GM19099 (cell line): ENCODE measurements at regions not wholly inside any gene's neighbourhood (a gene's known extent, or its start where the extent isn't known, plus 50 kb on each side); places are given as distances from the start of the nearest gene placed in this dataset.

Experiments
- POLR2A ChIP-seq: IDR thresholded peaks from 3 replicates; pipeline ENCODE4 v1.6.1; 2011; ENCODE audit warnings: low read depth; ENCODE audit not compliant: insufficient read length; ENCODE audit errors: extremely low read depth

DNA sequence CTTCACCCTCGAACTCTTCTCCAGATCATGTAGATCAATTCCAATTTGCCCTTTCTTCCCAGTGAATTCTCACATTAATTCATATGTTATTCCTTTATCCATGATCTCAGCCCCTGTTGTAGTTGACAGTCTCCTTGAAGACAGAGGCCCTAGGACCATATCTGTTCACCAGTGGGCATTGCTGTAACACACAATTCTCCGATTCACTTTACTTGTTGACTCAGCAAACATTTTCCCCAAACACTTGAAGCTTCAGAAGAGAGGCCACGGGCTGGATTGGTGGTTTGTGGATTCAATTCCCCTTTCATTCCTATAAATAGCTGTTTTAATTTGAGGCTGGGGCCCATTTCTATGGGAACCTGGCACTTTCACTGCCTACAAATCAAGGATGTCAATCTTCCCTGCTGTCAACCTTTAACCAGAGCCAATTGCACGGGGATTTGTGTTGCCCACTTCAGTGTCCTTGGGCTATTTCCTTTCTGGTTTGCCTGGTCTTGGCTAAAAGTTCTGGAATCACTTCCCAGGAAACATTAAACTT, 393.0 kb upstream of the KIRREL3 start:
- no peak for TF ChIP-seq POLR2A

DNA sequence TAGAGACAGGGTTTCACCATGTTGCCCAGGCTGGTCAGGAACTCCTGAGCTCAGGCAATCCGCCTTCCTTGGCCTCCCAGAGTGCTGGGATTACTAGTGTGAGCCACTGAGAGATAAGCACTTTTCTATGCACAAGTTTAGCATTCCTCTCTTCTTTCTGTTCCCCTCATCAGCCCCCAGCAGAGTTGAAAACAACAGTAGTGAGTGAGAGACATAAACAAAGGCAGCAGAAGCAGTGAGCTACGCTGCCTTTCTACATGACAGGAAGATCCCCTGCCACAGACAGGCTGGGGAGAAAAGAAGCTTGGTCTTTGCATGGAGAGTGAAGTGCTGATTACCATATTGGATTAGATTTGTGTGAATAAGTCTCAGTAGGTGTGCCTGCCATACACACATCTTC, 392.0 kb upstream of the KIRREL3 start:
- TF ChIP-seq POLR2A, result no peak

DNA sequence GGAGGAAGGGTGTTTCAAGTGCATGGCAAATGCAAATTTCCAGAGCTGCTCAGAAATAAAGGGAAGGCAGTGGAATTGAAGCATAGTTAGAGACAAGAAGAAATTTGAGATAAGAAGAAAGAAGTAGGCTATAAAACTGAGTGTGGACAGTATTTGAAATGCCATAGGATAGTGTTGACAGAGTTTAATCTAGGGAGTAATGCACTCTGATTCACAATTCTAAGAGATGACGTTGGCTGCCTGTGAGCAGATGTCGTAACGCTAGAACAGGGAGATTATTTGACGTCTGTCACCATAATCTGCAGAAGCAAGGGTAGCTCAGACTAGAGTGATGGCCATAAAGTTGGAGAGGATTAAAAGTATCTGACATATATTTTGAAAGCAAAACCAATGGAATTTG, 389.9 kb upstream of the KIRREL3 start:
- no peak for TF ChIP-seq POLR2A

DNA sequence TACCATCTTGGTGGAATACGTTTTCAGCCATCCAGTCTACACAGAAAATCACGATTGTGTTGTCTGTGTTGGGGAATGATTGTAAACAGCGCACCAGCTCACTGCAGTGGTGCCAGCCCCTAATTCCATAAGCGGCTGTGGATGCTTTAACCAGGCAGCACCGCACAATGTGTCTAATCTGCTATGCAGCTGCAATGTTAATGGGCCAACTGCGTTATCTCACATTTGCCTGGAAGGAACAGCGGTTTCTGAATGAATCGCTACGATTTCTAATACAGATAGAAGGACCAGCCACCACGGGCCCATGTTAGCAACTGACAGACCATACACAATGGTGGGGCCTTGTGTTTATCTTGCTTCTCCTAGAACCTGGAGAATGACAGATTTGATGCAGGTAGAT, 384.5 kb upstream of the KIRREL3 start:
- no peak for TF ChIP-seq POLR2A

DNA sequence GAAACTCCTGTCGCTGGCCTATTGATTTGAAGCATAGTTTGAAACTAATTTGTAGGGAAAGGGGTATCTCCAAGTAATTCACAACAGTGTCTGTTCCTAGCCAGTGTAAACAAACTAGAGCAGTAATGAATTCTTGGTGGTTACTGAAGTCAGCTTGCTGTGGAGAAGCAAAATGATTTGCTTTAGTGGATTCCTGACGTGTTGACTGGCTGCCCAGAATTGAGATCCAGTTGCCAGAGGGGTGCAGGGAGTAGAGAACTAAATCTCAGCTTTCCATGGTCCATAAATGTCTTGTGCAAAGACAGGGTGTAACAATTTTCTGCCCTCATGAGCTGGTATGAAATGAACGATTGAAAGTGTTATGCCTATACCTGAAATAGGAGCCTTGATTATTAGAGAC, 382.5 kb upstream of the KIRREL3 start:
- no peak for TF ChIP-seq POLR2A

DNA sequence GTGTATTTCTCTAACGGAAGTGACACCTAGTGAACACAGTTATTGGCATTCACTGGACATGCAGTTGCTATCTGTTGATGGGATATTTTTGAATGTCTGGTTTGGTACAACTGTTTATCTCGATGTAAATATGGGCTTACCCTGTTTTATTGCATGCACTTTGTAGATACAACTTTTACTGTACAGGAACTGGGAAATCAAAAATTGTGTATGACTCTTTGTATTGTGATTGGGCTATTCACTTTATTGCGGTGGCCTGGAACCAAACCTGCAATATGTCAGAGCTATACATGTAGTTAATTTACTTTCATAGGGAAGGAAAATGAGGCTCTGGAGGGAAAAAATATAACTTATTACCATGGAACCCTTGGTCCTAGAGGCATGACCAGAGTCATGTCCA, 380.7 kb upstream of the KIRREL3 start:
- no peak for TF ChIP-seq POLR2A

DNA sequence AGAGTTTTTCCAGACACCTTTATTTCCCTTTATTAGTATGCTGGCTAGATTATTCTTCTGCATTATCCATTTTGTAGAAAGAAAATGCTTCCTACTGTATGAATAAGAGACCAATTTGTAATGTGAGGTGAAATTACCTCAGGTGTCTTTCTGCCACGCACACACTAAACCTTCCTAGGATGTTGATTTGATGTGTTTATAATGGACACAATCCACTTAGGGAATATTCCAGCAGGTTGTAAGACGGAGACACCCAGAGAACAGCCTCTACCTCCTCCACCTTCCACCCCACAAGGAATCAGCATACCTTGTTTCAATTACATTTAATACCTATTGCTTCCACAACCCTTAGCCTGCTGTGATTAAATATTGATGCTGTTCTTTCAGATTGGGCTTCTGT, 379.1 kb upstream of the KIRREL3 start:
- no peak for TF ChIP-seq POLR2A

DNA sequence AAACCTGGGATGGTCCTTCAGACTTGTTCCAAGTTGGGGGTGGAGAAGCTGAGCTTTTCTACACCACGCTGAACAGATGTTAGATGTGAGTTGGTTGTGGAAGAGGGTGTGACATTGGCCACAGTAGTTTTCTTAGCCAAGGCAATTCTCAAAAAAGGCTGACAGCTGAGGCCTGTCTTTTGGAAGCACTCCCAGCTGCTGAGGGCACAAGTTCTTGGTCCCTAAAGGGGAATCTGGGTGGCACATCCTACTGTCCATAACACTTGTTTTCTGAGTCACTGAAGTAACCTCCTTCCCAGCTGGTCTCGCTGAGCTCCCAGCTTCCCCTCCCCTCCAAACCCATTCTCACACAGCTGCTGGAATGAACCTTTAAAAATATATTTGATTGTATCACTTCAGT, 375.7 kb upstream of the KIRREL3 start:
- no peak for TF ChIP-seq POLR2A

DNA sequence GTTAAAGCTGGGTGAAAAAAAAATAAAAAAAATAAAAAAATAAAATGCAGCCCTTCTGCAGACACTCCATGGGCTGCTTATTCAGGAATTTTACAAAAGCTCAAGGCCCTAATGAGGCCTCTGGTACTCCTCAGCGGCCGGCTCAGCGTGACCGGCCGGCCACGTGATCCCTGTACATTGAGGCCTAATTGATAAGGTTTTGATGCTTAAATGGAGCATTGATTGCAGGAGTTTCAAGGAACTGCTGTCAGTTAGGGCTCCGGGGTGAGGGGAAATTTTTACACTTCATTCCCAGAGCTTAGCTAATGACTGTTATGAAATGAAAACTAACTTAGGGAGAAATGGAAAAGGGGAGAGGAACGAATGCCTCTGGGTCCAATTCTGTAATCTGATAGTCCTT, 368.8 kb upstream of the KIRREL3 start:
- no peak for TF ChIP-seq POLR2A

DNA sequence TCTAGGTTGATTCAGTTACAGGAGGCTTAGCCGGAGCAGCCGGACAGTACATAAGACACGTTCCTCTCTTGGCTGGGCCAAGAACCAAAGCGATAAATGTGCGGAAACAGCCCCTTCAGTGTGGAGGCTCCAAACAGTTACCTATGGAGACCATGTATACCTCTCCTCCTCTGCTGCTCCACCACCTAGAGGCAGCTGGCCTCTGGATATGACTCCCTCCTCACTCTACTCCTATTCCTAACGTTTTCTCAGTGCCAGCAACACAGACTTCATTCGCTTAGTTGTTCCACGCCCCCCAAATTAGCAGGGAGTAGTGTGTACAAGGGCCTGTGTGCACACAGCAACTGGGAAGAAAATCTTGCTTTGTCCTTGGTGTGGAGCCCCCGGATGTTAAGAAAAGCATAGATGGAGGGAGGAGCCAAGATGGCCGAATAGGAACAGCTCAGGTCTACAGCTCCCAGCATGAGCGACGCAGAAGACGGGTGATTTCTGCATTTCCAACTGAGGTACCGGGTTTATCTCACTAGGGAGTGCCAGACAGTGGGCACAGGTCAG, 362.3 kb upstream of the KIRREL3 start:
- no peak for TF ChIP-seq POLR2A

DNA sequence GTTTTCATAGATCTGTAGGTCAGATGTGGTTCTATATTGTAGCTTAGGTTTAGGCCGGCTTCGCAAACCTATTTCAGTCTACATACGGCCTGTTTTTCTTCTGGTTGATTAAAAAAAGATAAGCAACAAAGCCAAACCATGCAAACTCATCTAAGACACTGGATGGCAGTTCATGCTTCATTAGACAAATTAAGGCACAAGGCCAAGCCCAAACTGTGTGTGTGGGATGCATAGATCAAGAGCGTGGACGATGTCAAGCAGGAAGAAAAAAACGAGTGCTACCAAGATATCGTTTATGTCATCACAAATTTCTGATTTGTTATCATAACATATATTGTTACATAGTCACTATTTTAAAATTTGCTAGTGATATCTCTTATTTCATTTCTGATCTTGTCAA, 357.6 kb upstream of the KIRREL3 start:
- TF ChIP-seq POLR2A, result no peak

DNA sequence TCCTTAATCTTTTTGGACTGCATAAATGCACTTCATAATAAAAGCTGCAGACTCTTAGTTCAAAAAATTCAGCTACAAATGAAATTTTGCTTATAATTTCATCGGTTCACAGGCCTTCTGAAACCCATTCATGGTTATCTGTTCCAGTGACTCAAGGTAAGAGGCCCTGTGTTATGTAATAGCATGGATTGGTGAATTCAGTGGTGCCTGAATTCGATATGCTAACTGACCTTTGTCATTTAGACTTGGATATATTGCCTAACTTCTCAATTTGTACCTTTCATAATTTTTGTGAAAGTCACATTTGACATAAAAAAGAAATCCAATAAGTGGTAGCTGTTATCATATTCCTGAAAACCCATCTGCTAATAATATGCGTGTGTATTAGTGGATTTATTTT, 349.9 kb upstream of the KIRREL3 start:
- no peak for TF ChIP-seq POLR2A

DNA sequence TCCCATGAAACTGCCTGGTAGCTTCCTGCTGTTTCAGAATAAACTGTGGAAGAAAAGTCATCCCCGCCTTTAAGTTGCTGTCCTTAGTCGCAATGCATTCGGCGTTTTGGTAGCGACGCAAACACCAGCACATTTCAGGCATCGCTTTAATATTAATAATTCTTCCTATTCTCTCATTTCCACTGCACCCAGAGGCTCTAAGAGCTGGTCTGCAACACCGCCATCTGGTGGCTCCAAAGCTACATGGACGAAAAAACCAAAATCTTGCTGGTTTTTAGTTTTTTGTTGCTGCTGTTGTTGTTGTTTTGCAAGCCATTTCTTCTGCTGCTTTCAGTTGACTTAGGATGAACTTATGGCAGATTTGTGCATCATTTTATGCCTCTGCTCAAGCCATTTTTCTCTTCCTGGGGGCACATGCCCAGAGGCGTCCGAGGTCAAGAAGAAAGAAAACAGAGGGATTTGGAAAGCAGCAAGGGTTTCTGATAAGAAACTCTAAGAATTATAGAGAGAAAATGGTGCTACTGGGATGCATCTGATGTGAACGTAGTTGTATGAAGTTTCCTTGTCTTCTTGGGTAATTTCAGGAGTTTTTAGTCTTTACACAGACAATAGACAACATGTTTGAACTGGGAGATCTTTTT, 345.4 kb upstream of the KIRREL3 start:
- no peak for TF ChIP-seq POLR2A

DNA sequence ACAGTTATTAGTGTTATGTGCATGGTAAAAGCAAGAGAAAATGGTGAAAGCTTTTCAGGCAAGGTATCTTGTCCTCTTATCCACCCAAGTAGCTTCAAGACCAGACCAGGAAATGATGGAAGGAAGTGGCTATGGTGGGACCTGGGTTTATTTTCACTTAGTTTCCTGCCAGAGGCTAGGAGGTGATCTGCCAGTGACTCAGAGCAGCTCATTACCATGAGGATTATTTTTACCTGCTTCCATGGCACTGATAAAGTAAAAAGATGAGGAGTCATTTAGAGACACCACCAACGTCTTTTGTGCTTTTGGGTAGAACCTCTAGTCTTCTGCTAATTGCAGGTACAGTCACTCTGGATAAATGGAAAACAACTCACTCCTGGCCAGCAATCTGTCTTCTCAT, 339.9 kb upstream of the KIRREL3 start:
- TF ChIP-seq POLR2A, result no peak

DNA sequence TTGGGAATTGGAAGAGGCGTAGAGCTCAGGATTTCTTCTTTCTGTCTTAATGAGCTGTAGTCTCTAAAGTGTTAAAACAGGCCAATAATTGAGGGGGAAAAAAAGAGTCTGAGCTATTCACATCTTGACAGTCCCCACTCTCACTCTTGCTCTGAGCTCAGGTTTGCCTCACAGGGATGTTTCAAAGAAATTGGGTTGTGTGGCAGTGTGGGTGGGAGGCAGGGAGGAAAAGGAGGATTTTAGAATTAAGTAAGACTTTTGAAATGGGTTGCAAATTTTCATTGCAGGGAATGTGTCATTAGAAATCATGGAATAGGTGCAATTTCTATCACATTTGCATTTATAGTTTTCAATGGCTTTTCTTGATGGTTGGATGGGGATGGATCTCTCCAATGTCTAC, 338.8 kb upstream of the KIRREL3 start:
- no peak for TF ChIP-seq POLR2A

DNA sequence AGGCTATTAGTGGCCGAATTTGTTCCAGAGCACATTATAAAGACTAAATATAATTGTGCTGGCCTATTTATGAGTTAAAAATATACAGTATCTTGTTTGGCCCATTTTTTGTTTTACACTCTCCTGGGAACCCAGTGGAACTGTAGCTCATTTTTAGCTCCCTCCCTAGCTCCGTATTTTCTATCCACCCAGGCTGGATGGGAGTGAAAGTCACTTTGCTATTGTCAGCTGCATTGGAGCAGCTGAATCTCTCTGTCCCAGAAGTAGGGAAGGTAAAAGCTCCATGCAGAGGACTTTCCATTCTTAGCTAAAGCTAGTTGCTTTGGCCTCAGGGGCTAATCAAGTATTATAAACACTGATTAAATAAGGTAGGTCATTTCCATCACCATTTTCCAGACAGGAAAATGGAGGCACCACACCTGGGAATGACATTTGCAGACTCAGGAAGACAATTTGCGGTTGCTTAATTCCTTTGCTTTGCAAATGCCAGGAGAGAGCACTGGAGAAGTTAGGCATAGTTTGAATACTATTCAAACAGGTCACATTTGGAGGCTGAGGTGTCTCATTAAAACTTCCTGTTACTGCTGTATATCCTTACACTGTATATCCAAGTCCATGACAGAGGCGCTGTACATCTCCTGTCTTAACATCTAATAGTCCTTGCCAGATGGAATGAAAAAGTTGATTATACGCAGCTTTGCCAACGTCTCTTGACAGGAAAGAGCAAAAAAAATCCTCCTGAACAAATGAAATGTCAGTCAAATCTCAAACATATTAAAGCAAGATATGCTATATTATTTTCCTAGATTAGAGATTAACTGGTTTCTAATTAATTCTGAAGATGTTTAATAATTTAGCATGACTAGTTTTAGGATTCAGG, 338.1 kb upstream of the KIRREL3 start:
- no peak for TF ChIP-seq POLR2A
